Nephron progenitor cell (in vitro differentiated cells): ENCODE measurements at regions not wholly inside any gene's neighbourhood (a gene's known extent, or its start where the extent isn't known, plus 50 kb on each side); places are given as distances from the start of the nearest gene placed in this dataset.
"Not testable (repeated sequence)": the region's sequence is repeated elsewhere in the genome, so short reads cannot be mapped to it uniquely, and the experiment has no call there.

ENCODE experiments used
- DNase-seq: peaks from one replicate; pipeline ENCODE4 v3.0.0; 2021
- H3K27ac Mint-ChIP-seq: 2 replicates; pipeline ENCODE4 v1.8.0; 2021; ENCODE audit warnings: mild to moderate bottlenecking, moderate library complexity, mixed read lengths
- H3K27me3 Mint-ChIP-seq: 2 replicates; pipeline ENCODE4 v1.8.0; 2021; ENCODE audit warnings: mild to moderate bottlenecking, low read depth, mixed read lengths; ENCODE audit not compliant: poor library complexity
- H3K36me3 Mint-ChIP-seq: 2 replicates; pipeline ENCODE4 v1.8.0; 2021; ENCODE audit warnings: low read depth, mixed read lengths
- H3K4me1 Mint-ChIP-seq: 2 replicates; pipeline ENCODE4 v1.8.0; 2021; ENCODE audit warnings: mixed read lengths
- H3K4me3 Mint-ChIP-seq: 2 replicates; pipeline ENCODE4 v1.8.0; 2021; ENCODE audit warnings: mild to moderate bottlenecking, moderate library complexity, mixed read lengths
- H3K9me3 Mint-ChIP-seq: 2 replicates; pipeline ENCODE4 v1.8.0; 2021; ENCODE audit warnings: mild to moderate bottlenecking, moderate library complexity, mixed read lengths
- CTCF ChIP-seq: fragments of 200-600 bp; sonication (generic); IDR thresholded peaks from 2 replicates; pipeline ENCODE4 v1.5.0; 2021; ENCODE audit warnings: antibody characterized with exemption

DNA sequence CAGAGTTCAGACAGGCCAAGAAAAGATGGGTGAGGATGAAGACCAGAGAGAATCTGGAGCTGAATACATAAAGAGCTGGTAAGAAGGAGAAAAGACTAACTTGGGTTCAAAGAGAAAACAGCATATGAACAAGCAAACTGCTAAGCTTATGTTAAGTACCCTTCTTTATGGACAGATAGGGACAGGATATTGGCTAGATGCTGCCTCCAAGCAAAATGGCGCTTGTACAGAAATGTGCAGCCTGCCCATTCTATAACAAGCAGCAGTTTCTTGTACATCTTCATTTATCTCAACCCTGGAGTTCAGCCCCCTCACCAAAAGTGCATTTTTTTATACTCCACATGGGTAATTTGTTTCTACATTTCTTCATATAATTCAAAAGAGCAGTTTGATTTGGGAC lies 184.5 kb downstream of the RMST start:
- peaks cover 5% of the 10 kb centered on the region for H3K36me3 Mint-ChIP-seq
- H3K27ac Mint-ChIP-seq, result no peak overlapping the region
- H3K4me1 Mint-ChIP-seq, result peaks cover 34% of the 10 kb centered on the region
- H3K4me3 Mint-ChIP-seq, result no peak overlapping the region
- H3K9me3 Mint-ChIP-seq, result peaks cover 25% of the 10 kb centered on the region
- peaks cover 3% of the 10 kb centered on the region for H3K27me3 Mint-ChIP-seq
- TF ChIP-seq CTCF, result no peak
- DNase-seq, result no peak

- no peak for TF ChIP-seq CTCF
- Mint-ChIP-seq H3K36me3 (peaks cover 5% of the 10 kb centered on the region), H3K9me3 (peaks cover 33% of the 10 kb centered on the region), H3K4me1 (peaks cover 7% of the 10 kb centered on the region), H3K27me3 (peaks cover 3% of the 10 kb centered on the region), H3K4me3 (no peak overlapping the region), H3K27ac (no peak overlapping the region)
- DNase-seq, result no peak
Measured at GRCh38 chr12:97650242-97650641, 187.6 kb downstream of the RMST start.

DNA sequence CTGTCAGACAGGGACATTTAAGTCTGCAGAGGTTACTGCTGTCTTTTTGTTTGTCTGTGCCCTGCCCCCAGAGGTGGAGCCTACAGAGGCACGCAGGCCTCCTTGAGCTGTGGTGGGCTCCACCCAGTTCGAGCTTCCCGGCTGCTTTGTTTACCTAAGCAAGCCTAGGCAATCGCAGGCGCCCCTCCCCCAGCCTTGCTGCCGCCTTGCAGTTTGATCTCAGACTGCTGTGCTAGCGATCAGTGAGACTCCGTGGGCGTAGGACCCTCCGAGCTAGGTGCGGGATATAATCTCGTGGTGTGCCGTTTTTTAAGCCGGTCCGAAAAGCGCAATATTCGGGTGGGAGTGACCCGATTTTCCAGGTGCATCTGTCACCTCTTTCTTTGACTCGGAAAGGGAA lies 193.9 kb downstream of the RMST start:
- H3K4me1 Mint-ChIP-seq, H3K27ac Mint-ChIP-seq, H3K27me3 Mint-ChIP-seq, H3K4me3 Mint-ChIP-seq, H3K36me3 Mint-ChIP-seq, DNase-seq: not testable (repeated sequence)
- H3K9me3 Mint-ChIP-seq, result peaks cover 29% of the 10 kb centered on the region

DNA sequence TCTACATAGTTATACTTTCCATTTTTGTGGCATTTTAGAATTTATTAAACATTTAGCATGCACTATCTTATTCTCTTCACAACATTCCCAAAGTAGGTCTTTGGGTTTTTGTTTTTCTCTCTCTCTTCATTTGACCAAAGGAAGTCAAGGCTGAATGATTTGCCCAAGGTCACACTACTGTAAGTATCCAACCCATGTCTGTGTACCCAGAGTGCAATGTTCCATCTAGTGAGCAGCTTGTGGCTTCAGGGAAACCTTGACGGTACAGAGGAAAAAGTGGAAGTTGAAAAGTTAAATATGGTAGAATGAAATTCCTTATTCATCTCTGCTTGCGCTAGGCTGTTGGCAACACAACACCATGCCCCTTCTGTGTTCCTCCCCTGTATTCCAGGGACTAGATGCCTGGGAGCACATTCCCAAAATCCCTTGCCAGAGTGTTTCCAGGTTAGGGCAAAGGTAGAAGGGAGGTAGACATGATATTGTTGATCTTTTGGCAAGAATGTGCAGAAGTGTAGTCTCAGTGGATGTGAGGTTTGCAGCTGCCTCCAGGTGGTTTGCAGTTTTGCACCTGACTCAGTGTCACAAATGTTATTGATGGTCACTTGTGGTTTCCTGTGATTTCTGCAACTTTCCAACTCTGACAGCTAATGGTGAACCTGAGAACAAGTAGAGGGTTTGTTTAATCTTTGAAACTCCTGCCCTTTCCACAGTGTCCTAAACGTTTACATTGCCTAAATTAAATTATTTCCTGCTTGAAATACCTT lies 196.7 kb downstream of the RMST start:
- Mint-ChIP-seq H3K36me3 (peaks cover 10% of the 10 kb centered on the region), H3K27me3 (no peaks in the 10 kb centered on the region), H3K9me3 (peaks cover 33% of the 10 kb centered on the region), H3K27ac (no peak overlapping the region), H3K4me1 (no peaks in the 10 kb centered on the region), H3K4me3 (no peak overlapping the region)
- DNase-seq, result no peak
- no peak for TF ChIP-seq CTCF

DNA sequence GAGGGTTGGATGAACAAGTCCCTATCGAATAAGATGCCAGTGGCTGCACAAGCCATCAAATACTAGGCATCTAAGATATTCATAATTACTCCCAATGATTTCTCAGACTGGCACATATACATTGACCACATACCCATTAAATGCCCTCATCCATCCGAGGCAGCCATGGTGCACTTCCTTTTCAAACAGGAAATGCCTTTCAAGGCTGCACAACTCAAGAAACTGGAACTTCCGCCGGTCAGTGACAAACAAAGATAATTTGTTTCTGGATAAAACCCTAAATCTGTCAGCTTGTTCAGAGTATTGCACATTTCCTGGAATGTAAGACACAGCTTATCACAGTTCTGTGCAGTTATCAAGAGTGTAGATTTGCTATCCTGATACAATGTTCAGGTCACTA lies 203.7 kb downstream of the RMST start:
- peaks cover 8% of the 10 kb centered on the region for H3K27me3 Mint-ChIP-seq
- no peak for TF ChIP-seq CTCF
- H3K9me3 Mint-ChIP-seq, result peaks cover 18% of the 10 kb centered on the region
- no peak for DNase-seq
- no peak overlapping the region for H3K27ac Mint-ChIP-seq
- no peak overlapping the region for H3K4me3 Mint-ChIP-seq
- H3K4me1 Mint-ChIP-seq, result peaks cover 9% of the 10 kb centered on the region
- H3K36me3 Mint-ChIP-seq, result peaks cover 4% of the 10 kb centered on the region

GRCh38 chr12:97672870-97673269 lies 210.3 kb downstream of the RMST start:
- Mint-ChIP-seq H3K27ac (no peak overlapping the region), H3K27me3 (no peaks in the 10 kb centered on the region), H3K36me3 (peaks cover 5% of the 10 kb centered on the region), H3K9me3 (peaks cover 60% of the 10 kb centered on the region), H3K4me3 (no peak overlapping the region), H3K4me1 (peaks cover 1% of the 10 kb centered on the region)
- DNase-seq, result no peak
- TF ChIP-seq CTCF, result no peak
